Inflammatory macrophage treated with lipopolysaccharide for 1 hour (primary cell): ENCODE measurements at regions not wholly inside any gene's neighbourhood (a gene's known extent, or its start where the extent isn't known, plus 50 kb on each side); places are given as distances from the start of the nearest gene placed in this dataset.
"Not testable (repeated sequence)": the region's sequence is repeated elsewhere in the genome, so short reads cannot be mapped to it uniquely, and the experiment has no call there.

ENCODE experiments used
- DNase-seq, 2 donors: peaks; one replicate each; pipeline ENCODE4 v3.0.0-alpha.2; 2020 to 2022

DNA sequence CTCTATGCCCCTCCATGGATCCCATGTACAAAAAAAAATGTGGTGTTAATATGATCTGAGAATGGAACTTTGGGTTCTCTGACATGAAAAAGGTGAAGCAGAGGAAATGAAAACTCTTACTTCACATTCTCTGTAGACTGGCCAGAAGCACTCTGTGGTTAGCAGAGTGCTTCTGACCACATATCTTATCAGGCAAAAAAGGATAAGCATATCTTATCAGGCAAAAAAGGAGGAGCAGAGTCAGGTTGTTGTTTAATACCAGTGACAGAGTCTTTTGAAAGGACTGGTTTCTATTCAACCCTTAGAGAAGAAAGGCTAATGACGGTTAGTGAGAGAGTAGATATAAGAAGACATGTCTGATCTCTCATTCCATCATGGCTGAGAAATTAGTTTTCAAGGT lies 1404.8 kb downstream of the SLITRK1 start:
- no peak for DNase-seq

DNA sequence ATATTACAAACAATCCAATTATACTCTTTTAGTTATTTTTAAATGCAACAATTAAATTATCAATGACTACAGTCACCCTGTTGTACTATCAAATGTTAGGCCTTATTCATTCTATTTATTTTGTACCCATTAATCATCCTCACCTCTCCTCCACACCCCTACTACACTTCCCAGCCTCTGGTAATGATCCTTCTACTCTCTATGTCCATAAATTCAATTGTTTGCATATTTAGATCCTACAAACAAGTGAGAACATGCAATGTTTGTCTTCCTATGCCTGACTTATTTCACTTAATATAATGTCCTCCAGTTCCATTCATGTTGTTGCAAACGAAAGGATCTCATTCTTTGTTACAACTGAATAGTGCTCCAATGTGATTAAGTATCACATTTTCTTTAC lies 1414.6 kb downstream of the SLITRK1 start:
- no peak for DNase-seq

DNA sequence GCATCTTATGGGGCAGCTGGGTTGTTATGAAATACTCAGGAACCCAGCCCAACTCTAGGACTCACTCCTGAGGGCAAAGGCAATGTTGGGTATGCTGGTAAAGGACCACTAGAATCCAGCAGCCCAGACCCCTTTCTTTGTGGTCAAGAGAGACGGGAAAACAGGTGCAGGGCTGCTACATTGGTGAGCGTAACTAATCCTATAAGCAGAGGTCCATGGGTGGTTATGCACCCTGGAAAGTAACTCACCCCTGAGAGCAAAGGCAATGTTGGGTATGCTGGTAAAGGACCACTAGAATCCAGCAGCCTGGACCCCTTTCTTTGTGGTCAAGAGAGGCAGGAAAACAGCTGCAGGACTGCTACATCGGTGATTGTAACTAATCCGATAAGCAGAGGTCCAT lies 1422.7 kb downstream of the SLITRK1 start:
- not testable (repeated sequence) for DNase-seq

DNA sequence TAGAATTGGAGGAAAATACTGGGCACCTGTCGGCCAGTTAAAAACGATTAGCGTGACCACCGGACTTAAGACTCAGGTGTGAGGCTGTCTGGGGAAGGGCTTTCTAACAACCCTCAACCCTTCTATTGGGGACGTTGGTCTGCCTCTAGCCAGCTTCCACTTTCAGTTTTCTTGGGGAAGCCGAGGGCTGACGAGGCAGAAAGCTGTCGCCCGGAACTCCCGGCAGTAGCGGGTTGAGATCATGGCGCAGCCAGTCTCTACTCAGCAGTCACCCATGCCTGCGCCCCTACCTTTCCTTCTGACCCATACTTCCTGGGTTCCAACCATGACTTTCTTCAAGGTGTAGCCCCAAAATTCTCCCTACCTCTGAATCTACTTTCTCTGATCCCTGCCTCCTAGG lies 1424.1 kb downstream of the SLITRK1 start:
- no peak for DNase-seq

DNA sequence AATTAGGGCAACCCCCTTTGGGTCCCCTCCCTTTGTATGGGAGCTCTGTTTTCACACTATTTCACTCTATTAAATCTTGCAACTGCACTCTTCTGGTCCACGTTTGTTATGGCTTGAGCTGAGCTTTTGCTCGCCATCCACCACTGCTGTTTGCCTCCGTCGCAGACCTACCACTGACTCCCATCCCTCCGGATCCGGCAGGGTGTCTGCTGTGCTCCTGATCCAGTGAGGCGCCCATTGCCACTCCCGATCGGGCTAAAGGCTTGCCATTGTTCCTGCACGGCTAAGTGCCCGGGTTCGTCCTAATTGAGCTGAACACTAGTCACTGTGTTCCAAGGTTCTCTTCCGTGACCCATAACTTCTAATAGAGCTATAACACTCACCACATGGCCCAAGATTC lies 1424.7 kb downstream of the SLITRK1 start:
- not testable (repeated sequence) for DNase-seq

DNA sequence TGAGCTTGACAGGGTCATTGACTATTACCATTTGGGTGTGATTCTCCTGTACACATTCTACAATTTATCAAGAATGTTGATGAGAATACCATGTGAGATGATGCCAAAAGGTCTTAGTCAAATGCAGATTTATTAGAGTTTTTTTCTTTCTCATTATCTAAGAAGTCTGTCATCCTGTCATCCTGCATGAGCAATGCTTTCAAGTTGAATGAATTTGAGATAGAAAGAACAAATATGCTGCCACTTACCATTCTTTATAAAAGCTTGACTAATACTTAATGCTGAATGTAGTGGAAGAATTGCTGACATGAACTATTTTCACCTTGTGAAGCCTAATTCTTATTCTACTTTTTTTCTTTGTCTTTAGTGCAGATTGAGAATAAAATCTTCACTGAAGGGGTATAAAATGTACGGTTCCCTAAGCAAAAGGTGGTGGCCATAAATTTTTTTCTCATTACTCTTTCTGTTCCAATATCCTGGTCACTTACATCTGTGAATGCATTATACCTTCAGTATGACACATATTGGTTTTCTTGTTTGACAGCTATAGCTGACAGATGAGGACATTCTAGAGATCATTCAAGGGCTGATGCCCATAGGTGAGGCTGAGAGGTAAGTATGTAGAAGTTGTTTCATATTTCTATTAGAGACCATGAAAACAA lies 1434.7 kb downstream of the SLITRK1 start:
- no peak for DNase-seq

DNA sequence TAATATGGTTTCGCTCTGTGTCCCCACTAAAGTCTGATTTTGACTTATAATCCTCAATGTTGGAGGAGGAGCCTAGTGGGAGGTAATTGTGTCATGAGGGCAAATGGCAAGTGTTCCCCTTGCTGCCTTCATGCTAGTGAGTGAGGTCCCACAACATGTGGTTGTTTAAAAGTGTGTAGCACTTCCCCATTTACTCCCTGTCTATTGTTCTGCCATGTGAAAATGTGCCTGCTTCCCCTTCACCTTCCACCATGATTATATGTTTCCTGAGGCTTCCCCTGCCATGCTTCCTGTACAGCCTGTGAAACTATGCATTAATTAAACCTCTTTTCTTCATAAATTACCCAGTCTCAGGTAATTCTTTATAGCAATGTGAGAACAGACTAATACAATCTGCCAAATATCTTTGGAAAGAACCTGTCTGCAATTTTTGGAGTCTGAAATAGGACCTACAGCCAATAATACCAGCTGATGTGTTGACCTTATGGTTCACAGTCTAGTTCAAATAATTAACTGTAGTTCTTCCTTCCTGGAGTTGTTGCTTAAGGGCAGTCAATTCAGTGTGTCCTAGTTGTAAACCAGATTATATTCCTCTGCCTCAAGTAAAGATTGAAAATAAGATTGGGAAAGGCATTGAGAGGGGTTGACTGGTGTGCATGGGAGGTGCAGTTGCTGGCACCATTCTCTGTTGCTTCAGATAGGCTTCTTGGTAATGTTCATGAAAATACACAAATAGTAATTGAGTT lies 1442.9 kb downstream of the SLITRK1 start:
- DNase-seq: no peak

DNA sequence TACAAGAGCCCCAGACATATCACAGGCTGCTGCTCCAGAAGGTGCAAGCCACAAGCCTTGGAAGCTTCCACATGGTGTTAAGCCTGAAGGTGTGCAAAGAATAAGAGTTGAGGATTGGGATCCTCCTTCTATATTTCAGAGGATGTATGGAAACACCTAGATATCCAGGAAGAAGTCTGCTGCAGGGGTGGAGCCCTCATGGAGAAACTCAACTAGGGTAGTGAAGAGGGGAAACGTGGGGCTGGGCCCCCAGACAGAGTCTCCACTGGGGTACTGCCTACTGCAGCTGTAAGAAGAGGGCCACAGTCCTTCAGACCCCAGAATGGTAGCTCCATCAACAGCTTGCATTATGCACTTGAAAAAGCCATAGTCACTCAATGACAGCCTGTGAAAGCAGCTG lies 1444.0 kb downstream of the SLITRK1 start:
- no peak for DNase-seq

DNA sequence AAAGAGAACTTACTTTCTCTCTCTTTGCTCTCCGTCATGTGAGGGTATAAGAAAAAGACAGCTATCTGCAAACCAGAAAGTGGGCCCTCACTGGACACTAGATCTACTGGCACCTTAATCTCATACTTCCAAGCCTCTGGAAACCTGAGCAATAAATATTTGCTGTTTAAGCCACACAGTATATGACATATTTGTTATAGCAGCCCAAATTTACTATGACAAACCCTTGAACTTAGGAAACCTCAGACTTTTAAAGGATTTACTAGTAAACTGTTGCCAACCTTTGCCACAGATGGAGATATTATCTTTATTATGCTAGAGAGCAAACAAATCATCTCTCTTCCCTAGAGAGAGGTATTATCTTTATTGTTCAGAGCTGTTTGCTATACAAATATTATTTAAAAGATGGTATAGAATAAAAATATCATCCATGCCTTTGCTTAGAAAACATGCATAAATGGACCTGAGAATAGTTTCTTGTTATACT lies 1446.1 kb downstream of the SLITRK1 start:
- no peak for DNase-seq

DNA sequence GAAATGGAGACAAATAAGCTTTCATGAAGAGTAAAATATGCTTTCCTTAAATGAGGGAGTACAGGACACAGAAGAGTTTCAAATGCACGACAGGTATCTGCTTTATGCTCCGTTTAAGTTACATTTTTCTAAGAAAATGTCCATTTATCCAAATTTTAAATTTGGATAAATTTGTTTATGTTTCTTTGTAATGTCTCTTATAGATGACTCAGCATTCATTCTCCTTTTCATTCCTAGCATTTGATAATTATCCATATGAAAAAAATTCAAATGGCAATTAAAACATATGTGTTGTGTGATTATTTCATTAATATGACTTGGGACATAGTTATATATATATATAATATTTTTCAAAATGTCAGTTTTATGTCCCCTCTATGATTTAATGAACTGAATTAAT lies 1449.3 kb downstream of the SLITRK1 start:
- no peak for DNase-seq

DNA sequence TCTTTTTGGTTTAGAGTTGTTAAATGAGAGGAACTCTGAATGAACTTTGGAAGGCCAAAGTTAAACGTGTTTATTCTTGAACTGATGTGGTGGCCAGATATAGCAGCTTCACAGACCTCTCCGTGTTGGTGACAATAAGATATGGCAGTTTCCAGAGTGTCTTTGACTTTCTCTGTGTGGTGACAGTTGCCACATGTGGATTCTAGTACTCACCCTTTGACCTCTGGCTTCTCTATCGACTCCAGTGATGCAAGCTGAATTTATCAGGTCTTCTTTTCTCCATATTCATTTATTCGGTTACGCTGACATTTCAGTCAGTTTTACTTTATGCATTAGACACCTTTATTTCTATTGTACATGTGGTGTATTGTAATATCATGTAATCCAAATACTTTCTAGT lies 1469.5 kb downstream of the SLITRK1 start:
- DNase-seq: no peak

DNA sequence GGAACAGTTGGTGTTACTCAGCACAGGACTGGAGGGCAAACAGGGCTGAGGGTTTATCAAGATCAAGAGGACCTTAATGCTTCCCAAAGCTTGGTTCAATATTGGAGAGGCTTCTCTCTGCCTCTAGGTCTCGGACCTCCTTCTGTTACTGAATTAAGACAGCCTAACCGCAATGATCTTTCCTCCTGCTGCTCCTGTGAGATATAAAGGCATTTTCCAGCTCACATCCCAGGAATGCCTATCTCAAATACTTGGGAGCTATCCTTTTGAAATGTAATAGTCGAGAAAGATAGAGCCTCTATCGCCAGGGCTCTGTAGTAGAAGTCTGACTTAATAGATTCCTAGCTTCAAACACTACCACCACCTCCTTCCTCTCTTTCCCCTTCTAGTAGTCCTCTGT lies 1475.0 kb downstream of the SLITRK1 start:
- no peak for DNase-seq

DNA sequence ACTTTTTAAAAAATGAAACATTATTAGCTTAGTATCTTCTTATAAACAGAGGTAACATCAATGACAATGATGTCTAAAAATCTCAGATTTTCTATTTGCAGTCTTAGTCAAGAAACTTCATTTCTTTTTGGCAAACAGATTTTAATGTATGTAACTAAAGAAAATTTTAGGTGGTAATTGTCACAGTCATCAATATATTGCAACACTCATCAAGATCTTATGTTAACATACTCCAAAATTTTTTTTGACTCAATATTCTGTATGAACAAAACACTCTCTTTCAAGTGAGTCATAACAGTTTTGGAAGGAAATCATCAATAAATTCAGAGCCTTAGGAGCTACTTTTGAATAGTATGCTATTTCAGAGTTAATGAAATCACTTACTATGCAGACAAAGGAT lies 1507.6 kb downstream of the SLITRK1 start:
- DNase-seq: no peak

DNA sequence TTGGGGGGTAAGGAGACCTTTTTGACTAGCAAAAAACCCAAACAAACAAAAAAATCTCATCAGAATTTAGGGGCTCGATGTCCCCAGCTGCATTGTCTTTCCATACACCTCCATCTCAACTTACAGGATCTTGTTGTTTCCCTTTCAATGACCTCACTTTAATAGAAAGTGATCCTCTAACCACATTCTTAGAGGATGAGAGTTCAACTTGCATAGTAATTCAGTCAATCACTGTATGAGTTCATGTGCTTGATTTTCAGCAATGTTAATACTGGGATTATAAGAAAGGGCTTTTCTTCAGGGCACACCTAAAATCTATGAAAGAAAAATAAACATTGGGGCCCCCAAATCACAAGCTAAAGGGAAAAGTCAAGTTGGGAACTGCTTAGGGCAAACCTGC lies 1512.0 kb downstream of the SLITRK1 start:
- no peak for DNase-seq

DNA sequence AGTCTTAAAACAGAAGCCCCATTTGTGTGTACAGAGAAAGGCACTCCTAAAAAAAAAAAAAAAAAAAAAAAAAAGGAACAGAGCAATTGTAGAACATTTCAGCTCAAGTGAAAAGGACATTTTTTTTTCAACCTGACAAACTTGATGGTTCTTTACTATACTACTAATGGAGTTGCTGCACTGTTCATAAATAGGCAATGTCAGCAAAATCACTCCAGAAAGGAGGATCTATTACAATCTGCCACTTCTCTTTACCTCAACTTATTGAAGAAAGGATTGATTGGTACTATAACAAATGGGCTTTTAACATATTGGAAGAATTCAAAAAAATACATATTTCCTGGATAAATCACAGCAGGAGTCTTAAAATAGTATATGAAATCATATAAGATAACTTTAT lies 1517.7 kb downstream of the SLITRK1 start:
- DNase-seq: no peak

DNA sequence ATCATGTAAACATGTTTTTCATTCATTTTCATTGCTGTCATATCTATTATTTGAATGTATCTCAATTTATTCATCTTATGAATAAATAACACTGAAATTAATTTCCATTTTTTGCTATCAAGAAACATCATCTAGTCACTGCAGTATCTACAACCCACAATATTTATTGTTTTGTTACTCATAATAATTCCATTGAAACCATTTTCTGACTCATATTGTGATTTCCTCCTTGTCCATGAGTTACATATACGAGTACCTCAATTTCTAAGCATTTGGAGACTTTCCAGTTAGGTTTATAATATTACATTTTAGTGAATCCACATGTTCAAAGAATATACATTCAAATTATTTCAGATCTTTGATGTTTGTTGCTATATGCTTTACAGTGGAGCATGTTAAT lies 1524.0 kb downstream of the SLITRK1 start:
- no peak for DNase-seq

DNA sequence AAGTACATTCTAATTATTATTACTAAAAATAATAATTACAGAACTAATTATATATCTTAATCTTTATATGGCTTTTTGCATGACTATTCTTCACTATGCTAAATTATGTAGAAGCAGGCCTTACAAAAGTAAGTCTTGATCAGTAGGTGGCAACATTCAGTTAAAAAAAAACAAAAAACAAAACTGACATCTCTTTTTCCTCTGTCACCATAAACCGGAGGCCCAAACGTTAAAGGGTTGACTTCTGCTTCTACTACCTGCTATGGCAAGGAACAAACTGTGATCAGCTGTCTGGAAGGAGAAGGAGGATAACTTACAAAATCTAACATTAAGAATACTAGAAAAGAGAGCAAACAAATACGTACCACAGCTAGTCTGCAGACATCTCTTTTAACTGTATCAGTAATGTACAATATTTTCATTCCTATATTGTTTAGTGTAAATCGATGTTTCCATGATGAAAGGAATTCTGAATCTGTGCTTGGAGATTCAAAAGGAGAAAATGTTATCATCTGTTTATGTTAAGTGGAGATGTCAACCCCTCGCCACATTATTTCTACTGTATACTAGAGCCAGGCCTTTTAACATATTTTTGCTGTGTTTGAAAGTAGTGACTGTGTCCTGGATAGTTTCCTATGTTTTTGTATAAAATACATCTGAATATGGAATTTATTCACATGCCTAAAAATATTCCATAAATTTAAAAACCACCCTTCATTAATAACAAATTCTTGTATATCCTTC lies 1525.4 kb downstream of the SLITRK1 start:
- no peak for DNase-seq

DNA sequence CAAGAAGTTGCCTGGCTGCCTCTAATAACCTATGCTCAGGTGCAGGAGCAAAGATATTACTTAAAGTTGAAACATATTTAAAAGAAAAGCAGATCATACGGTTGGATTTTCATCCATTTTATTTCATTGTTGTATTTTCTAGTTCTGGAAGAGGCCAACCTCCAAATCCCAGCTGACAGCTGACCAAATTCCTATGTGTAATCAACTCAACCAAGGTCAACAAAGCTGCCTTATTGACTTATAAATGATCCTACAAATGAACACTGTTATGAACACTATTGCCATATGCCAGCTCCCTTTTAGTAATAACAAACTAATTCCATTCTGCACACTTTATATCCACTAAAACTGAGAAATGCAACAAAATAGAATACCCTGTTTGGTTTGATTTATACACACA lies 1537.4 kb downstream of the SLITRK1 start:
- no peak for DNase-seq

DNA sequence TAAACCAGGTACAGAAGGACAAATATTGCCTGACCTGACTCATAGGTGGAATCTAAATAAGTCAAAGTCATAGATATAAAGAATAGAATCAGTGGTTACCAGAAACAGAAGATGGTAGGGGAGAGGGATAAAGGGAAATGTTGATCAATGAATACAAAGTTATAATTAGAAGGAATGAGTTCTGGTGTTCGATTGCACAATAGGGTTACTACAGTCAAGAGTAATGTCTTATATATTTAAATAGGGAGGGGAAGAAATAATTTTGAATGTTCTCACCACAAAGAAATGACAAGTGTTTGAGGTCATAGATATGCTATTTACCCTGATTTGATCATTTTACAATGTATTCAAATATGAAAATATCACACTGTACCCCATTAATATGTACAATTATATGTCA lies 1541.2 kb downstream of the SLITRK1 start:
- DNase-seq: no peak

DNA sequence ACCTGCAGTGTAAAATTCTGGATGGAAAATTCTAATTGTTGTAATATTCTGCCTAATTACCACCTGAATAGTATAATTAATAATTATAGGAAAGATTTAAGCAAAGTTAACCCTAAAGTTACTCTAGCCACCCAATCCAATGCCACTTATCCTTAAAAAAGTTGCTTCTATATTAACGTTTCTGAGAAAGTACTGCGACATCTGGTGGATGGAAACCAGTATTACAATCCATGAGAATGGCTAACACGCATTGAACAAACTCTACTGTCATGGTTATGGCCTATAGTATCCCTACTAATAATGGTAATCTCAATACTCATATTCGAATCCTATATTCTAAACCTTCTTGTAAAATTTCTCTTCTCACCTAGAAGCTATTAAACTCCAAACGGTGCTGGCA lies 1551.8 kb downstream of the SLITRK1 start:
- DNase-seq: peak in 1 of 2 donors; percentile 16

DNA sequence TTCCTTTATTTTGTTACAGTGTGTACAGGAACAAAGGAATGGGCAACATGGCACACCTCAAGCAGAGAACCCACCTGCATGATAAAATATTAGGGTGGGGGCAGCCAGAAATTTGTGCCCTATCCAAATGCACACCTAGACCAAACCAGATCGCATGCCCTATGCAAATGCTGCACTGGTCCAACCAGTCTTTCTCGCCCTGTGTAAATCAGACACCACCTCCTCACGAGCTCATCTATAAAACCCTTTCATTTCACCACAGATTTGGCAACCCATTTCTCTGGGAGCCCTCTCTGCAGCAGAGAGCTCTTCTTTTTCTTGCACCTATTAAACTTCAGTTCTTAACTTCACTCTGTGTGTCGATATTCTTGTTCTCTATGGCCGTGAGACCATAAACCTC lies 1559.2 kb downstream of the SLITRK1 start:
- DNase-seq: no peak

DNA sequence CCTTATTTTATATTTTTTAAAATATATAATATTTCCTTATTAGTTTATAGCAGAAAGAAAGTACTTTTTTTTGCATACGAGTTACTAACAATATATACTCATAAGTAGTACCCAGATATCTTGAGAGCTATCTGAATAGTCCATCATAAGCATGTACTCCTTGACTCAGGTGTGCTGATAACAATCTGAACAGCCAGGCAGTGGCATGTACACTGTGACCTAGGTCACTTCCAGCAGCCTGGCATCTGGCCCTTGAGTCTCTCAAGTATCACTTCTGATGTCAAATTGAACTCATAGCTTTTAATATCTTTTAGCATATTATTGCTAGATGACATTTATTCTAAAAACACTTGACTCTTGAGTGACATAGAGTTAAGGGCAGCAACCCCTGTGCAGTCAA lies 1576.7 kb downstream of the SLITRK1 start:
- no peak for DNase-seq

DNA sequence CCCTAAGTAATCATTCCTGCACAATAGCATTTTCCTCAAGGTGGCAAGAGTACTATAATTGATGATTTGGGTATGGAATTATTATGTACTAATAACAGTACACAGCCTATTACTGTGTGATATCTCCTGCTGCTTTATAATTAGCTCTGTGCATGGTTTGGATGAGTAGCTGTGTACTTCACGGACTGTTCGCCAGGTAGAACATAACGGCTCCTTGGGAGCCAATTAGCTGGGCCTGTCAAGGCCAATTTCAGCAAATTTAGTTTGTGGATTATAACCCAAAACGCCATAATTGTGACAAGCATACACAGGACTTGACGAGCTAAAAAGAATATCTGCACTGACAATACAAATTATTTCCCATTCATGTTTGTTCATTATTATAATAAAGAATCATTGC lies 1584.2 kb downstream of the SLITRK1 start:
- DNase-seq: no peak

DNA sequence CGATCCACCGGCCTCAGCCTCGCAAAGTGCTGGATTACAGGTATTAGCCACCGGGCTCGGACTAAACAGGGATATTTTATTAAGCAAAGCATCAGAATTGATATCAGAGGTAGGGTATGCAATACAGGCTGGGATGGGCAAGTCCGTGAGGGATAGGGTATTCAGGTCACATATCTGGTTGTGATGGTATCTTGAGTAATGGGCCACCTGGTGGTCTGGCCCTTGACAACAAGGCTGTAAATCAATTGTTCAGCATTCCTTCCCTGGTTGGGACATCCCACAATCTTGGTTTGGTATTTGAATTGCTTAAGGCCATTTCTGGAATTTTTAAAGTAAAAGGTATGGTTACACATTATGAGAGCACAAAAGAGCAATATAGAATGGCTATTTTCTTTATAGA lies 1588.0 kb downstream of the SLITRK1 start:
- DNase-seq: no peak
